Activated T-helper 1 cell treated with anti-CD3 and anti-CD28 coated beads, Interleukin-12 subunit alpha, Interleukin-12 subunit beta, Interleukin-2, Interleukin-4 antibody, amounts not matched to agents 30 ng/mL and 10 ng/mL and 1 ng/mL, durations not matched to agents 14 hours and 24 hours and 36 hours (primary cell): ENCODE measurements at regions not wholly inside any gene's neighbourhood (a gene's known extent, or its start where the extent isn't known, plus 50 kb on each side); places are given as distances from the start of the nearest gene placed in this dataset.

Experiments used
- DNase-seq: peaks from one replicate; pipeline ENCODE4 v3.0.0; 2021; ENCODE audit warnings: low spot score
- H3K27ac Mint-ChIP-seq: one replicate; pipeline ENCODE4 v1.8.0; 2021; ENCODE audit warnings: mild to moderate bottlenecking, mixed read lengths
- H3K27me3 Mint-ChIP-seq: one replicate; pipeline ENCODE4 v1.8.0; 2022; ENCODE audit warnings: mild to moderate bottlenecking, moderate library complexity, mixed read lengths; ENCODE audit not compliant: insufficient read depth
- H3K36me3 Mint-ChIP-seq: one replicate; pipeline ENCODE4 v1.8.0; 2021; ENCODE audit warnings: low read depth, mixed read lengths
- H3K4me1 Mint-ChIP-seq: one replicate; pipeline ENCODE4 v1.8.0; 2021; ENCODE audit warnings: low read depth, mixed read lengths
- H3K4me3 Mint-ChIP-seq: one replicate; pipeline ENCODE4 v1.8.0; 2021; ENCODE audit warnings: mild to moderate bottlenecking, moderate library complexity, mixed read lengths
- H3K9me3 Mint-ChIP-seq: one replicate; pipeline ENCODE4 v1.8.0; 2021; ENCODE audit warnings: mixed read lengths
- intact Hi-C: fragments of 100-400 bp; cut with micrococcal nuclease; formaldehyde crosslinking; loops from one replicate; pipeline ENCODE4 v1.15.1; 2024

GRCh38 chr6:40917603-40918002, 121.4 kb downstream of the UNC5CL start:
- H3K4me3 Mint-ChIP-seq = no peak overlapping the region
- DNase-seq = no peak
- H3K27me3 Mint-ChIP-seq = peaks cover 4% of the 10 kb centered on the region
- no peaks in the 10 kb centered on the region for H3K36me3 Mint-ChIP-seq
- no peak overlapping the region for H3K27ac Mint-ChIP-seq
- intact Hi-C loops = loop anchor here (10.0 kb wide), 1 partner anchor 593 kb away; no protein-coding TSS in a partner anchor
- no peaks in the 10 kb centered on the region for H3K4me1 Mint-ChIP-seq
- no peaks in the 10 kb centered on the region for H3K9me3 Mint-ChIP-seq

GRCh38 chr6:40916845-40917244, 122.2 kb downstream of the UNC5CL start:
- H3K27ac Mint-ChIP-seq = no peak overlapping the region
- H3K27me3 Mint-ChIP-seq = peaks cover 4% of the 10 kb centered on the region
- no peaks in the 10 kb centered on the region for H3K36me3 Mint-ChIP-seq
- H3K4me1 Mint-ChIP-seq = no peaks in the 10 kb centered on the region
- H3K4me3 Mint-ChIP-seq = no peak overlapping the region
- no peak for DNase-seq
- intact Hi-C loops = loop anchor here (10.0 kb wide), 1 partner anchor 592 kb away; no protein-coding TSS in a partner anchor
- H3K9me3 Mint-ChIP-seq = no peaks in the 10 kb centered on the region

DNA sequence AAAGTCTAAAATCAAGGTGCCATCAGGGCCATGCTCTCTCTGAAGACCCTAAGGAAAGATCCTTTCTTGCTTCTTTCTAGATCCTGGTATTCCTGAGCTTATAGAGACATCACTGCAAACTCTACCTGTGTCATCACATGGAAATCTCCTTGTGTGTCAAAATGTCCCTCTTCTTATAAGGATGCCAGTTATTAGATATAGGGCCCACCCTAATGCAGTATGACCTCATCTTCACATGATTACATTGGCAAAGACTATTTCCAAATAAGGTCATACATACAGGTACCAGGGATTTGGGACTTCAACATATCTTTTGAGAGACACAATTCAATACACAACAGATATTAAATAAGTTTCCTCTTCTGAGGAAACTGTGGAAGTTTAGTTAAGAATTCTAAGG, 123.9 kb downstream of the UNC5CL start:
- Mint-ChIP-seq H3K9me3 (no peaks in the 10 kb centered on the region), H3K36me3 (no peaks in the 10 kb centered on the region), H3K27ac (no peak overlapping the region), H3K4me1 (peaks cover 6% of the 10 kb centered on the region), H3K27me3 (peaks cover 5% of the 10 kb centered on the region), H3K4me3 (no peak overlapping the region)
- DNase-seq = no peak
- intact Hi-C loops = loop anchor here (10.0 kb wide), 1 partner anchor 590 kb away; no protein-coding TSS in a partner anchor

- Mint-ChIP-seq H3K27me3 (peaks cover 5% of the 10 kb centered on the region), H3K9me3 (no peaks in the 10 kb centered on the region), H3K27ac (no peak overlapping the region), H3K4me3 (no peak overlapping the region), H3K4me1 (peaks cover 6% of the 10 kb centered on the region), H3K36me3 (no peaks in the 10 kb centered on the region)
- intact Hi-C loops = loop anchor here (10.0 kb wide), 1 partner anchor 589 kb away; no protein-coding TSS in a partner anchor
- no peak for DNase-seq
Observed at GRCh38 chr6:40914005-40914404, 125.0 kb downstream of the UNC5CL start.

- Mint-ChIP-seq H3K36me3 (no peaks in the 10 kb centered on the region), H3K27ac (no peak overlapping the region)
Observed at GRCh38 chr6:40912158-40912946, 126.7 kb downstream of the UNC5CL start.

GRCh38 chr6:40910260-40910893, 128.6 kb downstream of the UNC5CL start:
- no peak overlapping the region for H3K27ac Mint-ChIP-seq
- peaks cover 6% of the 10 kb centered on the region for H3K4me1 Mint-ChIP-seq
- intact Hi-C loops = loop anchor here (10.0 kb wide), 1 partner anchor 586 kb away; no protein-coding TSS in a partner anchor
- H3K27me3 Mint-ChIP-seq = peaks cover 5% of the 10 kb centered on the region
- DNase-seq = no peak
- no peak overlapping the region for H3K4me3 Mint-ChIP-seq
- H3K9me3 Mint-ChIP-seq = no peaks in the 10 kb centered on the region
- no peaks in the 10 kb centered on the region for H3K36me3 Mint-ChIP-seq

More at GRCh38 chr6:40912158-40912946, 126.7 kb downstream of the UNC5CL start:
- H3K9me3 Mint-ChIP-seq = no peaks in the 10 kb centered on the region
- DNase-seq = peak; percentile 11
- no peak overlapping the region for H3K4me3 Mint-ChIP-seq
- peaks cover 6% of the 10 kb centered on the region for H3K4me1 Mint-ChIP-seq
- intact Hi-C loops = loop anchor here (10.0 kb wide), 1 partner anchor 588 kb away; no protein-coding TSS in a partner anchor
- peaks cover 4% of the 10 kb centered on the region for H3K27me3 Mint-ChIP-seq

- Mint-ChIP-seq H3K4me3 (no peak overlapping the region), H3K36me3 (no peaks in the 10 kb centered on the region), H3K27me3 (peaks cover 5% of the 10 kb centered on the region), H3K4me1 (peaks cover 6% of the 10 kb centered on the region), H3K9me3 (no peaks in the 10 kb centered on the region), H3K27ac (no peak overlapping the region)
- intact Hi-C loops = loop anchor here (10.0 kb wide), 1 partner anchor 585 kb away; no protein-coding TSS in a partner anchor
- DNase-seq = no peak
Observed at GRCh38 chr6:40909811-40910210, 129.2 kb downstream of the UNC5CL start.

DNA sequence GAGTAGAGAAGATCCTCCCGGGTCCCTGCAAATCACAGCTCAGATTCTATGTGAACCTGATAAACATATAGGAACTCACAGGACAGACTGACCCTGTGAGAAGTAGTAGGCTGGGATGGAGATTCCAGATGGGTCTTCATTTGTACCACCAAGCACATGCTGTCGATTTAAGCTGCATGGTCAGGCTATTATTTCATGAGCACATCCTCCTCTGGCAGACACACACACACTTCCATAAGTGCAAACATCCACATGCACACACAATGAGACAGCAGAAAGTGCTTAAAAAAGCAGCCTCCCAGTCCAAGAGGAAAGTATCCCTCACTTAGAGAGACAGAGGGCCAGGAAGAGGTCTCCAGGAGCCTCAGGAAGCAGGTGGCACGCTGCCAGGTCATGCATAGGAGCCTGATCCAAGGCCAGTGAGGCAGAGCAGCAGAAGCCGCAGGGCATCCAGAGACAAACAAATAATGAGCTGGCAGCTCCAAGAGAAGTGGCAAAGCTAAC, 131.8 kb downstream of the UNC5CL start:
- H3K4me1 Mint-ChIP-seq = peaks cover 6% of the 10 kb centered on the region
- H3K27me3 Mint-ChIP-seq = peaks cover 13% of the 10 kb centered on the region
- no peak for DNase-seq
- intact Hi-C loops = no loop called here
- no peak overlapping the region for H3K27ac Mint-ChIP-seq
- no peaks in the 10 kb centered on the region for H3K9me3 Mint-ChIP-seq
- H3K4me3 Mint-ChIP-seq = no peak overlapping the region
- H3K36me3 Mint-ChIP-seq = no peaks in the 10 kb centered on the region

DNA sequence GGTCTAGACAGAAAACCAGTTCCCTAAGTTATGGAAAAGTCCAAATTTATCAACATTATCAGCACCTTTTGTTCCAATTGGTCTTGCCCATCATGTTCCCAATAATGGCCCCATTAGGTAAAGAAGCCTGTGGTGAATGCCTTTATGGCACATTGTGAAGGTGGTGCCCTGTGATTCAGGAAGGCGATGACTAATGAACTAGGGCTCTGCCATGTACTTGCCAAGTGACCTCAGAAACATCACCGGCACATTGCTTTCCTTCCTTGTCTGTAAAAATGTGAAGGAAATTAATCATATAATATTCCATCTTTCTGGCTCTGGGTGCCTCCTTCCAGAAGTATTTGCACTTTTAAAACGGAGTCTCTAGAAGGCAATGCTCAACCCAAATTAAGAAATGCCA, 132.3 kb downstream of the UNC5CL start:
- Mint-ChIP-seq H3K36me3 (no peaks in the 10 kb centered on the region), H3K4me1 (peaks cover 6% of the 10 kb centered on the region), H3K27ac (no peak overlapping the region), H3K9me3 (no peaks in the 10 kb centered on the region), H3K27me3 (peaks cover 13% of the 10 kb centered on the region), H3K4me3 (no peak overlapping the region)
- no peak for DNase-seq
- intact Hi-C loops = no loop called here

DNA sequence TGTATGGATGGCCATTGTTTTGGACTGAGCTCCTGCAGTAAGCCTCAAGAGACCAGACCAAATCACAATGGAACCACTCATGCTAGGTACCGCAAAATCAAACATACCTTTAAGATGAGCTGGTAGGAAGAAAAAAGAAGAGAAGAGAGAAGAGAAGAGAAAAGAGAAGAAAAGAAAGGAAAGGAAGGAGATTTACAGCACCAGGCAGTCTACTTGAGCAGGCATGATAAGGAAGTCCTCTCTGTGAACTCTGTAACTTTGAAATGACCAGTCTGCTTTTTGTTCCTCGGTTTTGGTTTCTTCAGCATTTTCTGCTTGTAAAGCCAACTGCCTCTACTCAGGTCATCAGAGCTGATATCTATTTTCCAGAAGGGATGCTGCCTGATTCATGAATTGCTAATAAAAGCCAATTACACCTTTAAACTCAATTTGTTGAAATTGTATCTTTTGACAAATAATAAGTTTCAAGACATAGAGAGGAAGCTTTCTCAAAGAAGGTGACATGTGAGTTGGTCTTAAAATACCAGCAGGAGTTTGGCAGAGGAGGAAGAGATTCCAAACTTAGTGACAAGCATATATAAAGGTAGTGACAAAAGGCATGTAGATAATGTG, 134.3 kb downstream of the UNC5CL start:
- intact Hi-C loops = no loop called here
- H3K4me3 Mint-ChIP-seq = no peak overlapping the region
- H3K9me3 Mint-ChIP-seq = no peaks in the 10 kb centered on the region
- H3K36me3 Mint-ChIP-seq = no peaks in the 10 kb centered on the region
- no peak overlapping the region for H3K27ac Mint-ChIP-seq
- no peak for DNase-seq
- peaks cover 12% of the 10 kb centered on the region for H3K27me3 Mint-ChIP-seq
- H3K4me1 Mint-ChIP-seq = no peaks in the 10 kb centered on the region

DNA sequence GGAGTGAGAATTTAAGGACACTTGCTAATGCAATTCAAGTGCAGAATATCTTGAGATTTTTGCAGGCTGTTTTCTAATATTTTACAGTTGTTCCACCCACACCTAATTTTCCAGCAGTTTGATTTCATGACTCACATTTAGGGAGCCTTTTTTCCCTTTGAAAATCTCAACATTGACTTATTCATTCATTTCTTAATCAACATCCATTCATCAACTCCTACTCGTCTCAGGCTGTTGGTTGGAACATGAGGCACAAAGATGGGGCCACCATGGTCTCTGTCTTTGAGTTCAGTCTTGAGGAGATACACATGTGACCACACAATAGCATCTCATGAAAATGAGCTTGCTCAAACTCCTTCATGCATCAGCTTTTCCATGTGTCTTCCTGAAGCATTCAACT, 135.6 kb downstream of the UNC5CL start:
- no peak overlapping the region for H3K4me3 Mint-ChIP-seq
- H3K36me3 Mint-ChIP-seq = no peaks in the 10 kb centered on the region
- H3K4me1 Mint-ChIP-seq = no peaks in the 10 kb centered on the region
- intact Hi-C loops = no loop called here
- peaks cover 12% of the 10 kb centered on the region for H3K27me3 Mint-ChIP-seq
- no peak overlapping the region for H3K27ac Mint-ChIP-seq
- DNase-seq = no peak
- no peaks in the 10 kb centered on the region for H3K9me3 Mint-ChIP-seq

DNA sequence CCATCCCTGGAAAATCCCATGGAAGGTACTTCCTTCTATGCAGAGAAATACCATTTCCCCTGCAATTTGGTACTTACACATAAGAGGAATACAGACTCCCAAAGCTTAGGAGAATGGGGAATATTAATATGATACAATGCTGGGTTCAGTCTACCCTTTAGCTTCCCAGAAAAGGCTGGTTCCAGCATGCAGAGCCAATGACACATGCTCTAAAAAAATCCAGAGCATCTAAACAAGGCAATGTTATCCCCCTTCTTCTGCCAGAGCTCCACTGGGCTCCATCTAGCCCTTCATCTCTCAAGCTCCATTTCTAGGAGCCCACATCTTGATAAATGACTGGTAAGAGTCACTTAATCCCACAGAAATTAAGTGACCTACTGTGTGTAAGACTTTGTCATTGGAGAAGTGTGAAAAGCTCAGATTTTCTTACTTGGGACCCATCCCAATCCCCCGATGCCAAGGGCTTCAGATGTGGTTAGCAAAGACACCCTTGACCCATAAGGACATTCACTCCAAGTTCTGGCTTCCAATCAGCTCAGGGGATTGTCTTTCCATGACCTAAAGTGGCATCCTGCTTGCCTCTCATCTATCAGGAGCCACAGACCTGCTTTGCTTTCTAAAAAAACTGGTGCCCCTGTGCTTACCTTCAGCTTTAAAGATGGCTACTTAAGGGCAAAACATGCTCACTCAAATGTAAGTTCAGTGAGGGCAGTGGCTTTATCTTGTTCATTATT, 137.5 kb downstream of the UNC5CL start:
- Mint-ChIP-seq H3K9me3 (no peaks in the 10 kb centered on the region), H3K27ac (no peak overlapping the region), H3K4me3 (no peak overlapping the region), H3K4me1 (no peaks in the 10 kb centered on the region), H3K27me3 (peaks cover 12% of the 10 kb centered on the region), H3K36me3 (no peaks in the 10 kb centered on the region)
- intact Hi-C loops = no loop called here
- DNase-seq = no peak
